Right lobe of liver (tissue), 6 donors: ENCODE measurements at regions not wholly inside any gene's neighbourhood (a gene's known extent, or its start where the extent isn't known, plus 50 kb on each side); places are given as distances from the start of the nearest gene placed in this dataset.
A peak's percentile ranks its signal among the peaks of the same experiment; 100 is the strongest.

Source experiments
- ATAC-seq, 4 donors: fragments of 200-7000 bp; cut with Tn5 transposase; one replicate each; pipeline ENCODE4 v1.9.1; 2020; ENCODE audit warnings: mild to moderate bottlenecking in 4 of 4, moderate library complexity in 4 of 4
- DNase-seq, 3 donors: peaks; one replicate each; pipeline ENCODE4 v3.0.0-alpha.2; 2020
- H3K27ac ChIP-seq, 3 donors: fragments of 200-600 bp; one replicate each; pipeline ENCODE4 v1.8.0; 2022
- H3K27me3 ChIP-seq, 2 donors: fragments of 200-600 bp; one replicate each; pipeline ENCODE4 v1.8.0; 2022
- H3K36me3 ChIP-seq, 4 donors: fragments of 200-600 bp; sonication (generic) in 1 of 4; one replicate each; pipeline versions ENCODE4 v1.5.1 to v1.8.0; 2017 to 2022; ENCODE audit warnings: control low read depth in 1 of 4
- H3K4me1 ChIP-seq, 4 donors: fragments of 200-600 bp; sonication (generic) in 1 of 4; one replicate each; pipeline versions ENCODE4 v1.5.1 to v1.8.0; 2017 to 2022; ENCODE audit warnings: control low read depth in 1 of 4
- H3K4me3 ChIP-seq, 3 donors: fragments of 200-600 bp; one replicate each; pipeline ENCODE4 v1.8.0; 2022
- H3K9me3 ChIP-seq, 4 donors: fragments of 200-600 bp; sonication (generic) in 1 of 4; one replicate each; pipeline versions ENCODE4 v1.5.1 to v1.8.0; 2017 to 2022; ENCODE audit warnings: control low read depth in 1 of 4
- CTCF ChIP-seq, 4 donors: fragments of 200-600 bp in 3 of 4; fragments of 450-650 bp in 1 of 4; IDR thresholded peaks; one replicate each; pipeline versions ENCODE4 v1.5.1 to v1.8.0; 2016 to 2022; ENCODE audit warnings: antibody characterized with exemption in 4 of 4, mild to moderate bottlenecking in 2 of 4
- POLR2A ChIP-seq: fragments of 450-650 bp; IDR thresholded peaks from one replicate; pipeline ENCODE4 v1.6.1; 2017; ENCODE audit warnings: antibody characterized with exemption, mild to moderate bottlenecking
- WGBS: methylation state at CpG from one replicate; pipeline ENCODE4 v1.1.6; 2018; ENCODE audit warnings: low coverage, low lambda C conversion rate; ENCODE audit not compliant: insufficient coverage; ENCODE audit errors: missing lambda C conversion rate; 5-methylcytosine and 5-hydroxymethylcytosine counted together
- intact Hi-C, 2 donors: fragments of 100-400 bp; cut with DNase I; formaldehyde crosslinking; loops; one replicate each; pipeline versions ENCODE4 v1.11.2 to v1.14.1; 2022
- donor health status: DM: no; HTN: yes; CAD: no.
- donor health status: DM: no; HTN: no; CAD: no.
- donor health status: DM: no; HTN: no; CAD: no.
- donor health status: DM: no; HTN: yes; CAD: no.
- donor health status: DM: no; HTN: yes; CAD: no.

- Histone ChIP-seq H3K4me3 (no peak overlapping the region), H3K4me1 (no peaks in the 10 kb centered on the region), H3K36me3 (no peaks in the 10 kb centered on the region), H3K27me3 (no peaks in the 10 kb centered on the region), H3K27ac (no peak overlapping the region), H3K9me3 (no peaks in the 10 kb centered on the region)
- 74% methylated on average over 2 of the region's 2 CpGs for WGBS
- intact Hi-C loops, result no loop called here
- DNase-seq (no peak), ATAC-seq (no peak)
- TF ChIP-seq CTCF (IDR thresholded peaks at IDR 0.05) (no peak), POLR2A (no peak)
Measured at GRCh38 chr4:177595386-177595785, 153.1 kb upstream of the AGA start.

GRCh38 chr4:177596035-177596434, 153.8 kb upstream of the AGA start:
- intact Hi-C loops, result no loop called here
- no peaks in the 10 kb centered on the region for H3K4me1 ChIP-seq
- ATAC-seq, result peak in 1 of 4 donors; percentile 38
- no peak for TF ChIP-seq CTCF (IDR thresholded peaks at IDR 0.05)
- H3K27me3 ChIP-seq, result no peaks in the 10 kb centered on the region
- no peak overlapping the region for H3K4me3 ChIP-seq
- no peaks in the 10 kb centered on the region for H3K36me3 ChIP-seq
- H3K9me3 ChIP-seq, result no peaks in the 10 kb centered on the region
- no peak for DNase-seq
- WGBS, result 77% methylated on average over 2 of the region's 4 CpGs
- H3K27ac ChIP-seq, result no peak overlapping the region

DNA sequence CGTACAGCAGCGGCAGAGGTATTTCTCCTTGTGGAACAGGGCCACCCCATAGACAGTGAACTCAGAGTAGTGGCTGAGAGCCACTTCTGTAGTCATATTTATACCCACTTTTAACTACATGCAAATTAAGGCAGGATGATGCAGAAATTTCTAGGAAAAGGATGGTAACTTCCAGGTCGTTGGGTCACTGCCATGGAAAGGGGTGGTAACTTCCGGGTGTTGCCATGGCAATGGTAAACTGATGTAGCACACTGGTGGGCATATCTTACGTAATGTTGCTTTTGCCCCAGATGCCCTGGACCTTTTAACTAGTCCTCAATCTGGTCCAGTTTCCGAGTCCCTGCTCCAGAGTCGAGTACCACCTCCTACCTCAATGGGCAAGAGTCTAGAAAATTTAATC, 154.8 kb upstream of the AGA start:
- no peaks in the 10 kb centered on the region for H3K9me3 ChIP-seq
- WGBS, result 77% methylated on average over 6 of the region's 7 CpGs
- H3K4me1 ChIP-seq, result no peaks in the 10 kb centered on the region
- no peak overlapping the region for H3K4me3 ChIP-seq
- intact Hi-C loops, result no loop called here
- no peak for DNase-seq
- no peak overlapping the region for H3K27ac ChIP-seq
- no peak for ATAC-seq
- TF ChIP-seq CTCF (IDR thresholded peaks at IDR 0.05), result no peak
- no peak for TF ChIP-seq POLR2A
- H3K36me3 ChIP-seq, result no peaks in the 10 kb centered on the region
- H3K27me3 ChIP-seq, result no peaks in the 10 kb centered on the region

DNA sequence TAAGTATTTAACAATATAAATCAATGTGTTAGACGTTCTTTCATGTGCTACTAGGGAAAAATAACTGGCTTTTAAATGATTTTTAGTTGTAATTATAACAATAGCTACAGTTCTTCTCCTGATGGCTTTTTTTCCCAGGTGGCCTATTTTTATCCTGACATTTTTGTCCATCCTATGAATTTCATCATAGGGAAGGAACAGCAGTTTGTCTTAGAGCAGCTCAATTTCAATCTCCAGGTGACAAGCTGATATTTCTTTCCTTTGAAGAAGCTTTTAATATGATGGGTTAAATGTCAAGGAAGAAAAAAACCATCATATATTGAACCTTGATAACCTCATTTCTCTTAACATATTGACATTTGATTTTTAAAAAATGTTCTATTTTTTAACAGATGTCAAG, 163.0 kb upstream of the AGA start:
- ATAC-seq, result no peak
- no peak overlapping the region for H3K27ac ChIP-seq
- no peaks in the 10 kb centered on the region for H3K36me3 ChIP-seq
- no peaks in the 10 kb centered on the region for H3K27me3 ChIP-seq
- no peak for DNase-seq
- no peaks in the 10 kb centered on the region for H3K4me1 ChIP-seq
- intact Hi-C loops, result no loop called here
- H3K9me3 ChIP-seq, result no peaks in the 10 kb centered on the region
- no peak overlapping the region for H3K4me3 ChIP-seq
- 9% methylated on average over 1 of the region's 1 CpG for WGBS
- TF ChIP-seq POLR2A, result no peak
- TF ChIP-seq CTCF (IDR thresholded peaks at IDR 0.05), result no peak

DNA sequence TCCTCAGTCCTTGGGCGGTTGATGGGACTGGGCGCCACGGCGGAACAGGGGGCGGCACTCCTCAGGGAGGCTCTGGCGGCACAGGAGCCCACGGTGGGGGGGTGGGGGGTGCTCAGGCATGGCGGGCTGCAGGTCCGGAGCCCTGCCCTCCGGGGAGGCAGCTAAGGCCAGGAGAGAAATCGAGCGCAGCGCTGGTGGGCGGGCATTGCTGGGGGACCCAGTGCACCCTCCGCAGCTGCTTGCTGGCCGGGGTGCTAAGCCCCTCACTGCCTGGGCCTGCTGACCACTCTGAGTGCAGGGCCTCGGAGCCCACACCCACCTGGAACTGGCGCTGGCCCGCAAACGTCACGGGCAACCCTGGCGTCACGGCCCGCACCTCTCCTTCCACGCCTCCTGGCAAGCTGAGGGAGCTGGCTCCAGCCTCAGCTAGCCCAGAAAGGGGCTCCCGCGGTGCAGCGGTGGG, 164.9 kb upstream of the AGA start:
- Histone ChIP-seq H3K4me3 (no peak overlapping the region), H3K4me1 (no peaks in the 10 kb centered on the region), H3K27ac (no peak overlapping the region), H3K27me3 (no peaks in the 10 kb centered on the region), H3K9me3 (no peaks in the 10 kb centered on the region), H3K36me3 (no peaks in the 10 kb centered on the region)
- no peak for DNase-seq
- ATAC-seq, result no peak
- intact Hi-C loops, result no loop called here
- WGBS, result no CpG with 5 or more reads among the region's 28 CpGs
- TF ChIP-seq POLR2A, result no peak
- TF ChIP-seq CTCF (IDR thresholded peaks at IDR 0.05), result no peak
